Left ventricle myocardium superior (tissue), 1 donor: ENCODE measurements at regions not wholly inside any gene's neighbourhood (a gene's known extent, or its start where the extent isn't known, plus 50 kb on each side); places are given as distances from the start of the nearest gene placed in this dataset.
"Not testable (repeated sequence)": the region's sequence is repeated elsewhere in the genome, so short reads cannot be mapped to it uniquely, and the experiment has no call there.

Source experiments
- ATAC-seq: fragments of 200-7000 bp; cut with Tn5 transposase; one replicate; pipeline ENCODE4 v1.9.1; 2020; ENCODE audit warnings: mild to moderate bottlenecking, moderate library complexity
- DNase-seq: peaks from one replicate; pipeline ENCODE4 v3.0.0-alpha.2; 2020
- intact Hi-C: fragments of 100-400 bp; cut with micrococcal nuclease; formaldehyde crosslinking; loops from one replicate; pipeline ENCODE4 v1.11.0; 2022
- donor health status: DM: no; HTN: yes; CAD: no; lungs with severe emphysema.

GRCh38 chr11:122198291-122198983 is 82.4 kb upstream of the BLID start:
- intact Hi-C loops, result loop anchor here (10.0 kb wide), 1 partner anchor 94 kb away; no protein-coding TSS in a partner anchor
- DNase-seq (no peak), ATAC-seq (no peak)

- DNase-seq (no peak), ATAC-seq (peak; percentile 48)
- intact Hi-C loops, result loop anchor here (10.0 kb wide), 1 partner anchor 93 kb away; no protein-coding TSS in a partner anchor
Observed at GRCh38 chr11:122197066-122197987, 81.3 kb upstream of the BLID start.

GRCh38 chr11:122195790-122196189 is 79.8 kb upstream of the BLID start:
- intact Hi-C loops, result loop anchor here (10.0 kb wide), 1 partner anchor 91 kb away; no protein-coding TSS in a partner anchor
- ATAC-seq (no peak), DNase-seq (no peak)

GRCh38 chr11:122193881-122194480 is 78.0 kb upstream of the BLID start:
- not testable (repeated sequence) for ATAC-seq, DNase-seq
- intact Hi-C loops, result loop anchor here (10.0 kb wide), 1 partner anchor 89 kb away; no protein-coding TSS in a partner anchor

GRCh38 chr11:122193457-122193856 is 77.4 kb upstream of the BLID start:
- ATAC-seq (no peak), DNase-seq (no peak)
- intact Hi-C loops, result loop anchor here (10.0 kb wide), 1 partner anchor 89 kb away; no protein-coding TSS in a partner anchor

GRCh38 chr11:122192634-122193255 is 76.7 kb upstream of the BLID start:
- intact Hi-C loops, result loop anchor here (10.0 kb wide), 1 partner anchor 88 kb away; no protein-coding TSS in a partner anchor
- ATAC-seq, result no peak
- DNase-seq, result no peak

- no peak for ATAC-seq
- intact Hi-C loops, result loop anchor here (10.0 kb wide), 1 partner anchor 86 kb away; no protein-coding TSS in a partner anchor
Observed at GRCh38 chr11:122190768-122191167, 74.8 kb upstream of the BLID start.

GRCh38 chr11:122189229-122189628 is 73.2 kb upstream of the BLID start:
- ATAC-seq (peak; percentile 86), DNase-seq (no peak)
- intact Hi-C loops, result no loop called here

More at GRCh38 chr11:122190768-122191167, 74.8 kb upstream of the BLID start:
- DNase-seq, result no peak

GRCh38 chr11:122187373-122188165 is 71.6 kb upstream of the BLID start:
- no peak for ATAC-seq
- intact Hi-C loops, result no loop called here
- DNase-seq, result no peak

GRCh38 chr11:122186439-122187080 is 70.5 kb upstream of the BLID start:
- DNase-seq (no peak), ATAC-seq (peak; percentile 66)
- intact Hi-C loops, result no loop called here

- intact Hi-C loops, result no loop called here
- DNase-seq (no peak), ATAC-seq (no peak)
Observed at GRCh38 chr11:122183933-122184332, 67.9 kb upstream of the BLID start.

GRCh38 chr11:122181893-122182292 is 65.9 kb upstream of the BLID start:
- intact Hi-C loops, result no loop called here
- ATAC-seq, result no peak
- no peak for DNase-seq

GRCh38 chr11:122181372-122181771 is 65.4 kb upstream of the BLID start:
- DNase-seq (no peak), ATAC-seq (no peak)
- intact Hi-C loops, result no loop called here

GRCh38 chr11:122179961-122180834 is 64.2 kb upstream of the BLID start:
- DNase-seq, result peak; percentile 30
- intact Hi-C loops, result no loop called here
- peak; percentile 60 for ATAC-seq

- DNase-seq, result no peak
- intact Hi-C loops, result no loop called here
Observed at GRCh38 chr11:122178795-122179194, 62.8 kb upstream of the BLID start.

GRCh38 chr11:122177238-122177637 is 61.2 kb upstream of the BLID start:
- no peak for DNase-seq
- intact Hi-C loops, result no loop called here

More at GRCh38 chr11:122178795-122179194, 62.8 kb upstream of the BLID start:
- no peak for ATAC-seq

GRCh38 chr11:122176651-122177050 is 60.6 kb upstream of the BLID start:
- no peak for ATAC-seq
- no peak for DNase-seq
- intact Hi-C loops, result no loop called here

More at GRCh38 chr11:122177238-122177637, 61.2 kb upstream of the BLID start:
- ATAC-seq, result no peak
